HUES64 (cell line): ENCODE measurements at regions not wholly inside any gene's neighbourhood (a gene's known extent, or its start where the extent isn't known, plus 50 kb on each side); places are given as distances from the start of the nearest gene placed in this dataset.

ENCODE experiments used
- H3K27ac ChIP-seq: 2 replicates; pipeline ENCODE4 v1.7.0; 2013; ENCODE audit warnings: low read depth, low read length, inconsistent platforms
- H3K27me3 ChIP-seq: 2 replicates; pipeline ENCODE4 v1.6.1; 2013; ENCODE audit warnings: mild to moderate bottlenecking, low read length; ENCODE audit not compliant: insufficient read depth
- H3K36me3 ChIP-seq: 2 replicates; pipeline ENCODE4 v1.6.1; 2013; ENCODE audit warnings: mild to moderate bottlenecking, low read length; ENCODE audit not compliant: insufficient read depth
- H3K4me1 ChIP-seq: 2 replicates; pipeline ENCODE4 v1.6.1; 2013; ENCODE audit warnings: mild to moderate bottlenecking, low read length, moderate library complexity; ENCODE audit not compliant: insufficient read depth
- H3K4me3 ChIP-seq: 2 replicates; pipeline ENCODE4 v1.5.1; 2013; ENCODE audit warnings: mild to moderate bottlenecking, low read length, moderate library complexity
- H3K9ac ChIP-seq: 2 replicates; pipeline ENCODE4 v1.6.1; 2013; ENCODE audit warnings: mild to moderate bottlenecking, low read depth, low read length
- H3K9me3 ChIP-seq: 2 replicates; pipeline ENCODE4 v1.6.1; 2013; ENCODE audit warnings: low read depth, low read length; ENCODE audit not compliant: insufficient read depth
- WGBS: fragments of 150-250, 120-280 bp; methylation state at CpG from one replicate; pipeline ENCODE4 v1.1.7; 2013; ENCODE audit warnings: missing lambda C conversion rate; 5-methylcytosine and 5-hydroxymethylcytosine counted together

GRCh38 chr5:17087035-17087434, 130.4 kb upstream of the BASP1 start:
- no peak overlapping the region for H3K27ac ChIP-seq
- WGBS: 96% methylated on average over 8 of the region's 8 CpGs
- no peaks in the 10 kb centered on the region for H3K4me1 ChIP-seq
- H3K9ac ChIP-seq: no peak overlapping the region
- H3K9me3 ChIP-seq: no peaks in the 10 kb centered on the region
- no peaks in the 10 kb centered on the region for H3K36me3 ChIP-seq
- no peak overlapping the region for H3K4me3 ChIP-seq
- H3K27me3 ChIP-seq: no peaks in the 10 kb centered on the region

GRCh38 chr5:17088051-17088450, 129.4 kb upstream of the BASP1 start:
- H3K27me3 ChIP-seq: no peaks in the 10 kb centered on the region
- WGBS: 92% methylated on average over 2 of the region's 4 CpGs
- H3K9ac ChIP-seq: no peak overlapping the region
- no peaks in the 10 kb centered on the region for H3K4me1 ChIP-seq
- no peaks in the 10 kb centered on the region for H3K9me3 ChIP-seq
- H3K27ac ChIP-seq: no peak overlapping the region
- H3K4me3 ChIP-seq: no peak overlapping the region
- H3K36me3 ChIP-seq: no peaks in the 10 kb centered on the region

DNA sequence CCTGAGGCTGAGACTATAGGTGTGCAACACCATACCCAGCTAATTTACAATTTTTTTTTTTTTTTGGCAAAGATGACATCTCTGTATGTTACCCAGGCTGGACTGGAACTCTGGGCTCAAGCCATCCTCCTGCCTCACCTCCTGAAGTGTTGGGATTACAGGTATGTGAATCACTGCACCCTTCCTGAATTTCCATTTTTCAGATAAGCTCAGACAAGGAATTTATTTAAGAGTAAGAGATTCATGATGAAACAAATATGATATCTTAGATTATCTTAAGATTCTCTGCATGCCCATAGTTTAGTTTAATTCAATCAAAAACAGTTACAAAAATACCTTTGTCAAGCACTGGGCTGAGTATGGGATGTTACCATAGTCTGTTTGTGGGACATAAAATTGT, 128.4 kb upstream of the BASP1 start:
- no peaks in the 10 kb centered on the region for H3K27me3 ChIP-seq
- H3K9ac ChIP-seq: no peak overlapping the region
- no peaks in the 10 kb centered on the region for H3K9me3 ChIP-seq
- H3K4me1 ChIP-seq: no peaks in the 10 kb centered on the region
- no peak overlapping the region for H3K4me3 ChIP-seq
- no peaks in the 10 kb centered on the region for H3K36me3 ChIP-seq
- H3K27ac ChIP-seq: no peak overlapping the region

DNA sequence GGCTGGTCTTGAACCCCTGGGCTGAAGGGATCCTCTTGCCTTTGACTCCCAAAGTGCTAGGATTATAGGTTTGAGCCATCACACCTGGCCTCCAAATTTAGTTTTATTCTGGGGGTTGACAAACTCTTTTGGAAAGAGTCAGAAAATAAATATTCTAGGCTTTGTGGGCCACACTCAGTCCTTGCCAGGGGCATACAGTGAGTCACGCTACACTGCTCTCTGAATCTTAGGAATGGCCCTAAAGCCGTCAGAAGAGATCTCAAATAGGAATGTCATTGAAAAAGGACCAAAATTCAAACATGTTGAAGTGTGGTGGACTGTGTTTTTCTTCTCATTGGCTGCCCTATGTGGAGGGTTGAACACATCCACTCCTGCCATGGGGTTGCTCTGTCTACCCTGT, 127.7 kb upstream of the BASP1 start:
- H3K27ac ChIP-seq: no peak overlapping the region
- H3K4me1 ChIP-seq: no peaks in the 10 kb centered on the region
- WGBS: 87% methylated on average over 2 of the region's 2 CpGs

GRCh38 chr5:17090839-17091238, 126.6 kb upstream of the BASP1 start:
- Histone ChIP-seq H3K4me1 (no peaks in the 10 kb centered on the region), H3K27ac (no peak overlapping the region)
- WGBS: 96% methylated on average over 5 of the region's 5 CpGs

More for the DNA sequence above, 127.7 kb upstream of the BASP1 start:
- Histone ChIP-seq H3K27me3 (no peaks in the 10 kb centered on the region), H3K4me3 (no peak overlapping the region), H3K9me3 (no peaks in the 10 kb centered on the region), H3K9ac (no peak overlapping the region), H3K36me3 (no peaks in the 10 kb centered on the region)

GRCh38 chr5:17094830-17095229, 122.6 kb upstream of the BASP1 start:
- Histone ChIP-seq H3K36me3 (no peaks in the 10 kb centered on the region), H3K27ac (no peak overlapping the region), H3K9ac (no peak overlapping the region), H3K27me3 (no peaks in the 10 kb centered on the region), H3K9me3 (no peaks in the 10 kb centered on the region), H3K4me1 (peaks cover 6% of the 10 kb centered on the region), H3K4me3 (no peak overlapping the region)
- 77% methylated on average over 6 of the region's 7 CpGs for WGBS

More at GRCh38 chr5:17090839-17091238, 126.6 kb upstream of the BASP1 start:
- Histone ChIP-seq H3K27me3 (no peaks in the 10 kb centered on the region), H3K9me3 (no peaks in the 10 kb centered on the region), H3K9ac (no peak overlapping the region), H3K36me3 (no peaks in the 10 kb centered on the region), H3K4me3 (no peak overlapping the region)

DNA sequence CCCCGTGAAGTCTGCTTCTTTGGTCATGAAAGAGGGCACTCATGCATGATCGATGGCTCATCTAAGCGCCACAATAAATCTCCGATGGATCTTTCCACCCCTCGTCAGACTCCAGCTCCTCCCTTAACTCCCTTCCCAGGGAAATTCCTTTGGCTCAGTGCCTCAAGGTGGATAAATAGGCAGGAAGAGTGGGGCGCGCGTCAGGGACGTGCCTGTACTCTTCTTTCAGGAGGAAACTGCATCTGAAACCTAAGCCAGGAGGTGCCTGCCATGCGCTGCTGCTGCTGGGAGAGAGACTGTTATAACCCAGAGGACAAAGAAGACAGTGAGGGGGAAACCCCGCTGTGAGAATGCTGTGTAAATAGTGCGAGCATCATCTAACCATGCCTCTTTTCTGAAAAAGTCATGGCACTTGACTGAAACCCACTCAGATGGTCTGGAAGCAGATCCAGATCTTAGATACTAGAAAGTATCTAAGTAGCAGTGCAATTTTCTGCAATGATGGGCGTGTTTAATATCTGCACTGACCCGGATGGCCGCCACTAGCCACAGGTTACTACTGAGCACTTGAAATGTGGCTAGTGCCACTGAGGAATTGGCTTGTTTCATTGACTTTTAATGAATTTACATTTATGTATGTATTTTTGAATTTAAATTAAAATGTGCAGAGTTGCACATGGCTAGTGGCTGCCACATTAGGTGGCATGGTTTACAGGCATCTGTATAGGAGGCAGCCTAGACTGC, 120.3 kb upstream of the BASP1 start:
- 70% methylated on average over 15 of the region's 15 CpGs for WGBS
- H3K4me1 ChIP-seq: peaks cover 6% of the 10 kb centered on the region

GRCh38 chr5:17099946-17100345, 117.5 kb upstream of the BASP1 start:
- Histone ChIP-seq H3K27ac (no peak overlapping the region), H3K27me3 (no peaks in the 10 kb centered on the region), H3K4me1 (peaks cover 6% of the 10 kb centered on the region), H3K36me3 (no peaks in the 10 kb centered on the region), H3K9me3 (no peaks in the 10 kb centered on the region), H3K4me3 (no peak overlapping the region), H3K9ac (no peak overlapping the region)
- WGBS: 96% methylated on average over 8 of the region's 8 CpGs

More for the DNA sequence above, 120.3 kb upstream of the BASP1 start:
- Histone ChIP-seq H3K36me3 (no peaks in the 10 kb centered on the region), H3K27me3 (no peaks in the 10 kb centered on the region), H3K9ac (no peak overlapping the region), H3K27ac (no peak overlapping the region), H3K9me3 (no peaks in the 10 kb centered on the region), H3K4me3 (no peak overlapping the region)

- no peaks in the 10 kb centered on the region for H3K27me3 ChIP-seq
- no peaks in the 10 kb centered on the region for H3K4me1 ChIP-seq
- H3K4me3 ChIP-seq: no peak overlapping the region
- no peak overlapping the region for H3K9ac ChIP-seq
- no peaks in the 10 kb centered on the region for H3K36me3 ChIP-seq
- no peak overlapping the region for H3K27ac ChIP-seq
- 36% methylated on average over 3 of the region's 3 CpGs for WGBS
- no peaks in the 10 kb centered on the region for H3K9me3 ChIP-seq
These were observed 114.0 kb upstream of the BASP1 start for GRCh38 chr5:17103461-17103860.

DNA sequence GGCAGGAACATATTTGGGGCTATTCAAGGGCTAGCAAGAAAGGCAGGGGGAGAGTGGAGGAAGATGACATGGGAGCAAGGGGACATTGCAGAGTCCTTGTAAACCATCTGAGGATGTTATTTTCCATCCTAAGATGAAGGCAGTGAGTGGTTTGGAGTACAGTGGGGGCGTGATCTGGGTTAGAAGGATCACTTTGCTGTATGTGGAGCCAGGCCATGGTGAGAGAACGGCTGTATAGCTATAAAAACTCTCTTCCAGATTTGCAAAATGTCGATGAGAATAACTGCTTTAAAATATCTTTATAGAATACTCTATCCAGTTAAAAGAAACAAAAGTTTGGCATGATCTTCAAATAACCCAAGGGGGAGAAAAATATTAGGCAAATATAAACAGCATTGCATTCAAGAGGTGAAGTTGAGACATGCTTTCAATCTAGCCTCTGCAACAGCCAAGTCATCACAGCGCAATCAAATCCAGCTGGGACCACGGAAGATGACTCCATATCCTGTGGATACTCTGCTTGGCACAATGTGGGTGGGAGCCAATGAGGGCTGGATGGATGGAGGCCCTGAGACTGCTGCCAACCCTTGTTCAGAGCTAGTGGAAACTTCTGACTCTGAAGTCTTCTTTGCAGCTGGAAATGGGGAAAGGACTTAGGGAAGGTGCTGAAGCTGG, 111.5 kb upstream of the BASP1 start:
- 89% methylated on average over 4 of the region's 5 CpGs for WGBS
- Histone ChIP-seq H3K9ac (no peak overlapping the region), H3K27ac (no peak overlapping the region), H3K9me3 (no peaks in the 10 kb centered on the region), H3K27me3 (no peaks in the 10 kb centered on the region), H3K36me3 (no peaks in the 10 kb centered on the region), H3K4me1 (no peaks in the 10 kb centered on the region), H3K4me3 (no peak overlapping the region)

- no peaks in the 10 kb centered on the region for H3K27me3 ChIP-seq
These were observed 110.9 kb upstream of the BASP1 start for GRCh38 chr5:17106521-17106920.

More at GRCh38 chr5:17106521-17106920, 110.9 kb upstream of the BASP1 start:
- 92% methylated on average over 4 of the region's 4 CpGs for WGBS
- Histone ChIP-seq H3K9ac (no peak overlapping the region), H3K4me1 (no peaks in the 10 kb centered on the region), H3K36me3 (no peaks in the 10 kb centered on the region), H3K27ac (no peak overlapping the region), H3K4me3 (no peak overlapping the region), H3K9me3 (no peaks in the 10 kb centered on the region)
